ENCODE measurements at regions not wholly inside any gene's neighbourhood (a gene's known extent, or its start where the extent isn't known, plus 50 kb on each side); places are given as distances from the start of the nearest gene placed in this dataset.

GRCh38 chr7:114084002-114084471, 165.2 kb upstream of the PPP1R3A start:
- Histone ChIP-seq H4K20me1 (ENCODE audit: control insufficient read depth, insufficient read depth, insufficient read length) (no peaks in the 10 kb centered on the region), H3K79me1 (ENCODE audit: insufficient read depth, low read depth, low read length, poor library complexity, severe bottlenecking) (no peaks in the 10 kb centered on the region), H3K27ac (ENCODE audit: insufficient read length, low read depth, low read length) (no peak overlapping the region), H3K23ac (ENCODE audit: insufficient read length, low read depth, low read length) (no peak overlapping the region), H3K14ac (ENCODE audit: insufficient read depth, low read length) (no peak overlapping the region), H4K91ac (ENCODE audit: insufficient read length, low read depth, low read length) (no peak overlapping the region), H2AK5ac (ENCODE audit: insufficient read length, low read length) (no peak overlapping the region), H3K56ac (ENCODE audit: insufficient read length, low read depth, low read length) (no peak overlapping the region), H3K9me3 (ENCODE audit: control insufficient read depth, low read depth, low read length) (no peaks in the 10 kb centered on the region), H3K23me2 (ENCODE audit: insufficient read length, low read depth, low read length, poor library complexity, severe bottlenecking) (peaks cover 45% of the 10 kb centered on the region), H2BK5ac (ENCODE audit: insufficient read length, low read length) (no peak overlapping the region), H4K5ac (ENCODE audit: insufficient read length, low read depth, low read length) (no peak overlapping the region), H3K4me1 (ENCODE audit: insufficient read depth, low read length) (peaks cover 3% of the 10 kb centered on the region; the same call in 1 of the 2 replicates), H3K9ac (ENCODE audit: extremely low read depth, insufficient read length, low read length) (no peak overlapping the region), H3K4ac (ENCODE audit: low read depth, low read length) (no peak overlapping the region), H2BK12ac (ENCODE audit: insufficient read length, low read depth, low read length) (no peak overlapping the region), H4K8ac (replicated peaks; ENCODE audit: insufficient read length, low read depth, low read length) (no peak overlapping the region), H3K27me3 (ENCODE audit: insufficient read depth, low read length) (peaks cover 44% of the 10 kb centered on the region), H3T11ph (ENCODE audit: low read length) (no peak overlapping the region), H2BK120ac (ENCODE audit: low read depth, low read length, poor library complexity, severe bottlenecking) (no peak overlapping the region), H2BK20ac (ENCODE audit: low read depth, low read length, poor library complexity, severe bottlenecking) (no peak overlapping the region), H3K79me2 (ENCODE audit: insufficient read depth, low read length) (no peaks in the 10 kb centered on the region), H2AFZ (ENCODE audit: low read length) (peak overlapping the region; percentile 36), H3K18ac (ENCODE audit: insufficient read length, low read depth, low read length) (no peak overlapping the region), H2BK15ac (ENCODE audit: low read depth, low read length) (no peak overlapping the region), H3K4me2 (ENCODE audit: insufficient read depth, insufficient read length, low read length) (peak overlapping the region; percentile 82)
- peak overlapping the region; percentile 69 to 88 for H3K4me3 Mint-ChIP-seq
- peaks cover 39% of the 10 kb centered on the region in 2 experiments for H3K4me1 Mint-ChIP-seq
- H3K36me3 Mint-ChIP-seq (ENCODE audit: insufficient read depth in 1 of 3, low read depth in 3 of 3), result no peaks in the 10 kb centered on the region; a peak in 1 of 7 replicates
- peak overlapping the region in 1 of 3 experiments; percentile 55; a peak in 1 of 7 replicates for H3K27ac Mint-ChIP-seq
- peaks cover 0 to 3% of the 10 kb centered on the region in 2 experiments; a peak in 2 of 5 replicates for H3K9me3 Mint-ChIP-seq
- no peak for DNase-seq
- WGBS (ENCODE audit: extremely low coverage, insufficient read length, low lambda C conversion rate), result no CpG with 5 or more reads among the region's 11 CpGs
- peaks cover 93% of the 10 kb centered on the region for H3K27me3 Mint-ChIP-seq (ENCODE audit: low read depth)
- no peak for TF ChIP-seq CTCF (conservative IDR thresholded peaks at IDR 0.05)
